ENCODE measurements at regions not wholly inside any gene's neighbourhood (a gene's known extent, or its start where the extent isn't known, plus 50 kb on each side); places are given as distances from the start of the nearest gene placed in this dataset.

- TF ChIP-seq POLR2A (IDR thresholded peaks at IDR 0.05) (no peak), CTCF (IDR thresholded peaks at IDR 0.05) (no peak)
Measured at GRCh38 chr20:50328222-50328979, 137.8 kb downstream of the CEBPB start.

All from gastroesophageal sphincter (tissue), 3 donors.